IPS-15b (cell line): ENCODE measurements at regions not wholly inside any gene's neighbourhood (a gene's known extent, or its start where the extent isn't known, plus 50 kb on each side); places are given as distances from the start of the nearest gene placed in this dataset.

Experiments
- H3K27me3 ChIP-seq: one replicate; pipeline ENCODE4 v1.6.1; 2013; ENCODE audit warnings: low read length; ENCODE audit not compliant: control insufficient read depth, insufficient read depth
- H3K36me3 ChIP-seq: one replicate; pipeline ENCODE4 v1.6.1; 2013; ENCODE audit warnings: low read length; ENCODE audit not compliant: control insufficient read depth, insufficient read depth
- H3K4me1 ChIP-seq: one replicate; pipeline ENCODE4 v1.6.1; 2013; ENCODE audit warnings: mild to moderate bottlenecking, low read length; ENCODE audit not compliant: control insufficient read depth, insufficient read depth
- H3K4me3 ChIP-seq: one replicate; pipeline ENCODE4 v1.5.1; 2013; ENCODE audit warnings: low read depth, low read length
- H3K9ac ChIP-seq: one replicate; pipeline ENCODE4 v1.6.1; 2013; ENCODE audit warnings: low read depth, mild to moderate bottlenecking, low read length
- H3K9me3 ChIP-seq: one replicate; pipeline ENCODE4 v1.6.1; 2013; ENCODE audit warnings: mild to moderate bottlenecking, low read length; ENCODE audit not compliant: control insufficient read depth, insufficient read depth

GRCh38 chr7:145605963-145606362 lies 510.6 kb upstream of the CNTNAP2 start:
- no peak overlapping the region for H3K4me3 ChIP-seq
- no peaks in the 10 kb centered on the region for H3K4me1 ChIP-seq
- H3K27me3 ChIP-seq, result no peaks in the 10 kb centered on the region
- H3K9me3 ChIP-seq, result no peaks in the 10 kb centered on the region
- H3K9ac ChIP-seq, result no peak overlapping the region
- no peaks in the 10 kb centered on the region for H3K36me3 ChIP-seq

GRCh38 chr7:145599376-145599775 lies 517.2 kb upstream of the CNTNAP2 start:
- Histone ChIP-seq H3K36me3 (no peaks in the 10 kb centered on the region), H3K9me3 (no peaks in the 10 kb centered on the region), H3K9ac (no peak overlapping the region), H3K4me3 (no peak overlapping the region), H3K27me3 (no peaks in the 10 kb centered on the region), H3K4me1 (no peaks in the 10 kb centered on the region)

GRCh38 chr7:145584401-145584800 lies 532.2 kb upstream of the CNTNAP2 start:
- H3K4me1 ChIP-seq, result no peaks in the 10 kb centered on the region
- H3K4me3 ChIP-seq, result no peak overlapping the region
- H3K27me3 ChIP-seq, result no peaks in the 10 kb centered on the region
- no peaks in the 10 kb centered on the region for H3K36me3 ChIP-seq
- no peak overlapping the region for H3K9ac ChIP-seq
- H3K9me3 ChIP-seq, result no peaks in the 10 kb centered on the region

- Histone ChIP-seq H3K9me3 (no peaks in the 10 kb centered on the region), H3K4me1 (no peaks in the 10 kb centered on the region), H3K27me3 (no peaks in the 10 kb centered on the region), H3K36me3 (no peaks in the 10 kb centered on the region), H3K9ac (no peak overlapping the region), H3K4me3 (no peak overlapping the region)
These were observed 533.8 kb upstream of the CNTNAP2 start for GRCh38 chr7:145582742-145583303.

GRCh38 chr7:145557805-145558204 lies 558.8 kb upstream of the CNTNAP2 start:
- no peak overlapping the region for H3K4me3 ChIP-seq
- no peaks in the 10 kb centered on the region for H3K27me3 ChIP-seq
- no peaks in the 10 kb centered on the region for H3K36me3 ChIP-seq
- no peaks in the 10 kb centered on the region for H3K4me1 ChIP-seq
- no peaks in the 10 kb centered on the region for H3K9me3 ChIP-seq
- H3K9ac ChIP-seq, result no peak overlapping the region

- Histone ChIP-seq H3K4me1 (no peaks in the 10 kb centered on the region), H3K9me3 (no peaks in the 10 kb centered on the region), H3K27me3 (no peaks in the 10 kb centered on the region), H3K4me3 (no peak overlapping the region), H3K36me3 (no peaks in the 10 kb centered on the region), H3K9ac (no peak overlapping the region)
These were observed 573.4 kb upstream of the CNTNAP2 start for GRCh38 chr7:145543242-145543641.

- Histone ChIP-seq H3K9me3 (no peaks in the 10 kb centered on the region), H3K9ac (no peak overlapping the region), H3K4me1 (no peaks in the 10 kb centered on the region), H3K27me3 (no peaks in the 10 kb centered on the region), H3K4me3 (no peak overlapping the region), H3K36me3 (no peaks in the 10 kb centered on the region)
These were observed 576.7 kb upstream of the CNTNAP2 start for GRCh38 chr7:145539910-145540309.

- Histone ChIP-seq H3K9ac (no peak overlapping the region), H3K4me1 (no peaks in the 10 kb centered on the region), H3K9me3 (no peaks in the 10 kb centered on the region), H3K4me3 (no peak overlapping the region), H3K27me3 (no peaks in the 10 kb centered on the region), H3K36me3 (no peaks in the 10 kb centered on the region)
These were observed 582.3 kb upstream of the CNTNAP2 start for GRCh38 chr7:145534301-145534700.

GRCh38 chr7:145520284-145520683 lies 596.3 kb upstream of the CNTNAP2 start:
- no peak overlapping the region for H3K9ac ChIP-seq
- H3K27me3 ChIP-seq, result no peaks in the 10 kb centered on the region
- H3K4me1 ChIP-seq, result no peaks in the 10 kb centered on the region
- H3K9me3 ChIP-seq, result no peaks in the 10 kb centered on the region
- no peaks in the 10 kb centered on the region for H3K36me3 ChIP-seq
- H3K4me3 ChIP-seq, result no peak overlapping the region

- Histone ChIP-seq H3K4me3 (no peak overlapping the region), H3K9me3 (no peaks in the 10 kb centered on the region), H3K9ac (no peak overlapping the region), H3K27me3 (no peaks in the 10 kb centered on the region), H3K36me3 (no peaks in the 10 kb centered on the region), H3K4me1 (no peaks in the 10 kb centered on the region)
These were observed 605.6 kb upstream of the CNTNAP2 start for GRCh38 chr7:145511004-145511403.

GRCh38 chr7:145497911-145498525 lies 618.6 kb upstream of the CNTNAP2 start:
- H3K27me3 ChIP-seq, result no peaks in the 10 kb centered on the region
- no peaks in the 10 kb centered on the region for H3K9me3 ChIP-seq
- no peaks in the 10 kb centered on the region for H3K36me3 ChIP-seq
- H3K4me3 ChIP-seq, result no peak overlapping the region
- H3K9ac ChIP-seq, result no peak overlapping the region
- H3K4me1 ChIP-seq, result no peaks in the 10 kb centered on the region

GRCh38 chr7:145490356-145490755 lies 626.2 kb upstream of the CNTNAP2 start:
- Histone ChIP-seq H3K27me3 (no peaks in the 10 kb centered on the region), H3K4me1 (no peaks in the 10 kb centered on the region), H3K36me3 (no peaks in the 10 kb centered on the region), H3K9ac (no peak overlapping the region), H3K4me3 (no peak overlapping the region), H3K9me3 (no peaks in the 10 kb centered on the region)
